Spleen (tissue), 7 donors: ENCODE measurements at regions not wholly inside any gene's neighbourhood (a gene's known extent, or its start where the extent isn't known, plus 50 kb on each side); places are given as distances from the start of the nearest gene placed in this dataset.

ENCODE experiments used
- POLR2A ChIP-seq, 3 donors: fragments of 450-650 bp; IDR thresholded peaks; one replicate each; pipeline ENCODE4 v1.5.1; 2017; ENCODE audit warnings: antibody characterized with exemption in 3 of 3, mild to moderate bottlenecking in 1 of 3
- POLR2AphosphoS5 ChIP-seq, 3 donors: sonication (generic); formaldehyde crosslinking; IDR thresholded peaks; one replicate each; pipeline ENCODE4 v1.5.1; 2017; ENCODE audit warnings: antibody characterized with exemption in 3 of 3
- TF ChIP-seq, protein P1 (sequence below), 11 experiments: fragments of 200-600 bp in 7 of 11; fragments of 450-650 bp in 4 of 11; sonication (generic) in 4 of 11; IDR thresholded peaks in 8 of 11; conservative IDR thresholded peaks in 3 of 11; 1 replicate in 7 of 11; 2 replicates in 4 of 11; pipeline versions ENCODE4 v1.4.0 to v1.8.0; 2016 to 2021; ENCODE audit warnings: antibody characterized with exemption in 11 of 11, inconsistent platforms in 4 of 11, mild to moderate bottlenecking in 1 of 11
- donor health status: DM: no; HTN: no; CAD: no; lungs with moderate emphysema.
- donor health status: DM: no; HTN: no; CAD: no.
- donor health status: DM: no; HTN: no; CAD: no.

DNA sequence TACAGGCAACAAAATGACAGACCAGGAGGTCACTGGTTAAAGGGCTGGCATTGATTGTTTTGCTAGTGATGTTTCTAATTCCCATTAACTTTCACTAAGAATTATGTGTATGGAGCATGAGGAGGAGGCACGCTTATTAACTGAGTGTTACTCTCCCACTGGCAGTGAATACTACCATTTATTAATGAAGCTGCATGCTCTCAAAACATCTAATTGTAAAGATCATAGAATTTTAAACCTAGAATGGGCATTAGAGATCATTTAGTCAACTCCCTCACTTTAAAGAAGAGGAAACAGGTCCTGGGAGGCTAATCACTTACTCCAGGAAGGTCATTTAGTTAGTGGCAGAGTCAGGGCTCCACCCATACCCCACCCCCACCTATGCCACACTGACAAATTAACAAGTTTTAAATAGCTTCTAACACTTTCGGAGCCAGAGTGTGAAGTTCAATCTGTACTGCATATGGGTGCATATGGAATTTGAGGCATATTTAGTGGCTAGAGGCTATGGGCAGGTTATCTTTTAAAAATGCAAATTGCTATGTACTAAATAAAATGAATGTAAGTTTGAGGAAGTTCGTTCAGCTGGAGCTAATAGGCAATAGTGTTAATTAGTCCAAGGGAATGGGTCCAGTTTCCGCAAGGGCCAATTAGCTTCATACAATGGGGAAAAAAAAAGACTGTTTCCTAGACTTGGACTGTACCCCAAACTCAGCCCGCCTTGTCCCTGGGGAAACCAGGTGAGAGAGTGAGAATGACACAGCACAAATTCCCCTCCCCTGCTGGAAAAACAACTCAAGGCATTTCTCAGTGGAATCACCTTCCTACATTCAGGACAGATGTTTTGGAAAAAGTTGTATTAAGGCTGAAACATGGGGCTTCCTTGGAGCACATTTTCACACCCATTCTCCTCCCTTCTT lies 178.8 kb downstream of the ICOS start:
- TF ChIP-seq POLR2A (IDR thresholded peaks at IDR 0.05) (no peak), POLR2AphosphoS5 (IDR thresholded peaks at IDR 0.05) (no peak)
- TF ChIP-seq, protein P1, sequence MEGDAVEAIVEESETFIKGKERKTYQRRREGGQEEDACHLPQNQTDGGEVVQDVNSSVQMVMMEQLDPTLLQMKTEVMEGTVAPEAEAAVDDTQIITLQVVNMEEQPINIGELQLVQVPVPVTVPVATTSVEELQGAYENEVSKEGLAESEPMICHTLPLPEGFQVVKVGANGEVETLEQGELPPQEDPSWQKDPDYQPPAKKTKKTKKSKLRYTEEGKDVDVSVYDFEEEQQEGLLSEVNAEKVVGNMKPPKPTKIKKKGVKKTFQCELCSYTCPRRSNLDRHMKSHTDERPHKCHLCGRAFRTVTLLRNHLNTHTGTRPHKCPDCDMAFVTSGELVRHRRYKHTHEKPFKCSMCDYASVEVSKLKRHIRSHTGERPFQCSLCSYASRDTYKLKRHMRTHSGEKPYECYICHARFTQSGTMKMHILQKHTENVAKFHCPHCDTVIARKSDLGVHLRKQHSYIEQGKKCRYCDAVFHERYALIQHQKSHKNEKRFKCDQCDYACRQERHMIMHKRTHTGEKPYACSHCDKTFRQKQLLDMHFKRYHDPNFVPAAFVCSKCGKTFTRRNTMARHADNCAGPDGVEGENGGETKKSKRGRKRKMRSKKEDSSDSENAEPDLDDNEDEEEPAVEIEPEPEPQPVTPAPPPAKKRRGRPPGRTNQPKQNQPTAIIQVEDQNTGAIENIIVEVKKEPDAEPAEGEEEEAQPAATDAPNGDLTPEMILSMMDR (IDR thresholded peaks at IDR 0.05 in 8 of 11, conservative IDR thresholded peaks at IDR 0.05 in 3 of 11) = no peak
